ENCODE measurements at regions not wholly inside any gene's neighbourhood (a gene's known extent, or its start where the extent isn't known, plus 50 kb on each side); places are given as distances from the start of the nearest gene placed in this dataset.

GRCh38 chr17:52228823-52229222 lies 70.3 kb upstream of the CA10 start:
- H3K9ac ChIP-seq (ENCODE audit: insufficient read depth, low read length) = no peak overlapping the region

GRCh38 chr17:52227926-52228325 lies 69.4 kb upstream of the CA10 start:
- Histone ChIP-seq H4K20me1 (ENCODE audit: control insufficient read depth, extremely low read depth, insufficient read depth, low read length) (no peaks in the 10 kb centered on the region), H3K9ac (ENCODE audit: insufficient read depth, low read length) (no peak overlapping the region), H3K4me2 (ENCODE audit: extremely low read depth, insufficient read depth, low read length) (no peak overlapping the region), H3K36me3 (ENCODE audit: control insufficient read depth, insufficient read depth, low read length) (no peaks in the 10 kb centered on the region), H3K4me1 (ENCODE audit: control insufficient read depth, extremely low read depth, insufficient read depth, low read length) (no peaks in the 10 kb centered on the region), H3K79me2 (ENCODE audit: control insufficient read depth, insufficient read depth, low read length) (no peaks in the 10 kb centered on the region), H3K27ac (ENCODE audit: insufficient read depth, low read length) (no peak overlapping the region), H3K9me3 (ENCODE audit: control insufficient read depth, insufficient read depth, low read depth, low read length) (no peaks in the 10 kb centered on the region), H3K4me3 (replicated peaks in 1 of 4; ENCODE audit: control extremely low read depth in 1 of 4, insufficient read depth in 1 of 4, low read depth in 3 of 4, low read length in 4 of 4) (no peak overlapping the region), H3K27me3 (ENCODE audit: control insufficient read depth, insufficient read depth, low read length) (no peaks in the 10 kb centered on the region), H2AFZ (ENCODE audit: low read length) (no peak overlapping the region)
- DNase-seq (ENCODE audit: low read depth in 2 of 2) = no peak
- no peak for TF ChIP-seq EZH2 (IDR thresholded peaks at IDR 0.05; ENCODE audit: low read length, missing control alignments)
- TF ChIP-seq CTCF (conservative IDR thresholded peaks at IDR 0.05 in 1 of 2, IDR thresholded peaks at IDR 0.05 in 1 of 2; ENCODE audit: low read depth in 1 of 2, low read length in 2 of 2) = no peak

More at GRCh38 chr17:52228823-52229222, 70.3 kb upstream of the CA10 start:
- Histone ChIP-seq H3K27me3 (ENCODE audit: control insufficient read depth, insufficient read depth, low read length) (no peaks in the 10 kb centered on the region), H2AFZ (ENCODE audit: low read length) (no peak overlapping the region), H3K4me1 (ENCODE audit: control insufficient read depth, extremely low read depth, insufficient read depth, low read length) (no peaks in the 10 kb centered on the region), H3K27ac (ENCODE audit: insufficient read depth, low read length) (no peak overlapping the region), H3K4me2 (ENCODE audit: extremely low read depth, insufficient read depth, low read length) (no peak overlapping the region), H3K9me3 (ENCODE audit: control insufficient read depth, insufficient read depth, low read depth, low read length) (no peaks in the 10 kb centered on the region), H4K20me1 (ENCODE audit: control insufficient read depth, extremely low read depth, insufficient read depth, low read length) (no peaks in the 10 kb centered on the region), H3K4me3 (replicated peaks in 1 of 4; ENCODE audit: control extremely low read depth in 1 of 4, insufficient read depth in 1 of 4, low read depth in 3 of 4, low read length in 4 of 4) (no peak overlapping the region), H3K36me3 (ENCODE audit: control insufficient read depth, insufficient read depth, low read length) (no peaks in the 10 kb centered on the region), H3K79me2 (ENCODE audit: control insufficient read depth, insufficient read depth, low read length) (no peaks in the 10 kb centered on the region)
- TF ChIP-seq EZH2 (IDR thresholded peaks at IDR 0.05; ENCODE audit: low read length, missing control alignments) (no peak), CTCF (conservative IDR thresholded peaks at IDR 0.05 in 1 of 2, IDR thresholded peaks at IDR 0.05 in 1 of 2; ENCODE audit: low read depth in 1 of 2, low read length in 2 of 2) (no peak)
- DNase-seq (ENCODE audit: low read depth in 2 of 2) = no peak

- H3K36me3 ChIP-seq (ENCODE audit: control insufficient read depth, insufficient read depth, low read length) = no peaks in the 10 kb centered on the region
- TF ChIP-seq EZH2 (IDR thresholded peaks at IDR 0.05; ENCODE audit: low read length, missing control alignments) (no peak), CTCF (conservative IDR thresholded peaks at IDR 0.05 in 1 of 2, IDR thresholded peaks at IDR 0.05 in 1 of 2; ENCODE audit: low read depth in 1 of 2, low read length in 2 of 2) (no peak)
Observed at GRCh38 chr17:52213451-52213850, 54.9 kb upstream of the CA10 start.

More at GRCh38 chr17:52213451-52213850, 54.9 kb upstream of the CA10 start:
- Histone ChIP-seq H3K27me3 (ENCODE audit: control insufficient read depth, insufficient read depth, low read length) (no peaks in the 10 kb centered on the region), H3K27ac (ENCODE audit: insufficient read depth, low read length) (no peak overlapping the region), H3K9ac (ENCODE audit: insufficient read depth, low read length) (no peak overlapping the region), H3K9me3 (ENCODE audit: control insufficient read depth, insufficient read depth, low read depth, low read length) (no peaks in the 10 kb centered on the region), H2AFZ (ENCODE audit: low read length) (no peak overlapping the region), H3K79me2 (ENCODE audit: control insufficient read depth, insufficient read depth, low read length) (no peaks in the 10 kb centered on the region), H3K4me1 (ENCODE audit: control insufficient read depth, extremely low read depth, insufficient read depth, low read length) (no peaks in the 10 kb centered on the region), H3K4me2 (ENCODE audit: extremely low read depth, insufficient read depth, low read length) (no peak overlapping the region), H4K20me1 (ENCODE audit: control insufficient read depth, extremely low read depth, insufficient read depth, low read length) (no peaks in the 10 kb centered on the region), H3K4me3 (replicated peaks in 1 of 4; ENCODE audit: control extremely low read depth in 1 of 4, insufficient read depth in 1 of 4, low read depth in 3 of 4, low read length in 4 of 4) (no peak overlapping the region)
- DNase-seq (ENCODE audit: low read depth in 2 of 2) = no peak
